Esophagus squamous epithelium (tissue), 4 donors: ENCODE measurements at regions not wholly inside any gene's neighbourhood (a gene's known extent, or its start where the extent isn't known, plus 50 kb on each side); places are given as distances from the start of the nearest gene placed in this dataset.

ENCODE experiments used
- POLR2A ChIP-seq, 4 donors: fragments of 450-650 bp; IDR thresholded peaks; one replicate each; pipeline ENCODE4 v1.6.1; 2017; ENCODE audit warnings: antibody characterized with exemption in 4 of 4, mild to moderate bottlenecking in 4 of 4, moderate library complexity in 3 of 4
- TF ChIP-seq, protein P1 (sequence below), 6 experiments: fragments of 450-650 bp in 4 of 6; fragments of 200-600 bp in 2 of 6; sonication (generic) in 2 of 6; IDR thresholded peaks; one replicate each; pipeline ENCODE4 v1.5.1; 2016 to 2019; ENCODE audit warnings: antibody characterized with exemption in 6 of 6, mild to moderate bottlenecking in 4 of 6, moderate library complexity in 4 of 6

DNA sequence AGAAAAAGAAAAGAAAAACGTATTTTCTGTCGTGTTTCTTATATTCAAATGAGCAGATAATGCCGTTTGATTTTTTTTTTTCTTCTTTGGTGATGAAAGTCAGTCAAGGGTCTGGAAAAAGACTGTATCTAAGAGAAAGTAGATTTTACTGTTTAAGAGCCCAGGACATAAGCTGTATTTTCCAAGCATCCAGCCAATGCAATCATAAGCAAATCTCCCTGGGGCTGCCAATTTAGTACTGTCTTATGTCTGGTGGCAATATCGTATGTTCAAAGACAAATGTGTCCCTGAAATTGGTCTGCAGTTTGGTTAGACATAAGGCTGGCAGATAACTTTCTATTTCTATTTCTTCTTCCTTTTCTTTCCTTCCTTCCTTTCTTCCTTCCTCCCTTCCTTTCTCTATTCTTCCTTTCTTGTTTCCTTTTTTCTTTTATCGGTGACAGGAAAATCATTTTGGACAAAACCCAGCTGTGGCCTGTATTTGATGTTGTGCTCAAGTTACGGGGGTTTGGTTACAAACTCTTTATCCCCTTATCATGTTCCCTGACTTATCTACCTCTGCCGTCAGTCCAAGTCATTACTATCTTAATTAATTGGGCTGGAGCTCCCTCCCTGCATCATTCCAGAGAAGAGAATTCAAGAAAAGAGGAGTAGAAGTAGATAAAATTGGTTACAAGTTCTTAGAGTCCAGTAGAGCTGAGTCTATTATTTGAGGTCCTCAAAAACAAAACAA is 683.4 kb upstream of the FSHR start:
- TF ChIP-seq, protein P1, sequence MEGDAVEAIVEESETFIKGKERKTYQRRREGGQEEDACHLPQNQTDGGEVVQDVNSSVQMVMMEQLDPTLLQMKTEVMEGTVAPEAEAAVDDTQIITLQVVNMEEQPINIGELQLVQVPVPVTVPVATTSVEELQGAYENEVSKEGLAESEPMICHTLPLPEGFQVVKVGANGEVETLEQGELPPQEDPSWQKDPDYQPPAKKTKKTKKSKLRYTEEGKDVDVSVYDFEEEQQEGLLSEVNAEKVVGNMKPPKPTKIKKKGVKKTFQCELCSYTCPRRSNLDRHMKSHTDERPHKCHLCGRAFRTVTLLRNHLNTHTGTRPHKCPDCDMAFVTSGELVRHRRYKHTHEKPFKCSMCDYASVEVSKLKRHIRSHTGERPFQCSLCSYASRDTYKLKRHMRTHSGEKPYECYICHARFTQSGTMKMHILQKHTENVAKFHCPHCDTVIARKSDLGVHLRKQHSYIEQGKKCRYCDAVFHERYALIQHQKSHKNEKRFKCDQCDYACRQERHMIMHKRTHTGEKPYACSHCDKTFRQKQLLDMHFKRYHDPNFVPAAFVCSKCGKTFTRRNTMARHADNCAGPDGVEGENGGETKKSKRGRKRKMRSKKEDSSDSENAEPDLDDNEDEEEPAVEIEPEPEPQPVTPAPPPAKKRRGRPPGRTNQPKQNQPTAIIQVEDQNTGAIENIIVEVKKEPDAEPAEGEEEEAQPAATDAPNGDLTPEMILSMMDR (IDR thresholded peaks at IDR 0.05) = no peak
- TF ChIP-seq POLR2A (IDR thresholded peaks at IDR 0.05) = no peak
